Activated CD4-positive, alpha-beta memory T cell treated with anti-CD3 and anti-CD28 coated beads for 36 hours (primary cell): ENCODE measurements at regions not wholly inside any gene's neighbourhood (a gene's known extent, or its start where the extent isn't known, plus 50 kb on each side); places are given as distances from the start of the nearest gene placed in this dataset.

Experiments
- CTCF ChIA-PET: fragments of 350-600 bp; sonication (Branson Sonifier 250); formaldehyde crosslinking; loops from one replicate; lab custom pipeline; 2021; ENCODE audit warnings: antibody characterized with exemption, inconsistent platforms; lab: Charles Lee
- POLR2A ChIA-PET: fragments of 350-600 bp; sonication (Branson Sonifier 250); formaldehyde crosslinking; loops from one replicate; lab custom pipeline; 2021; ENCODE audit warnings: antibody characterized with exemption; lab: Charles Lee
- DNase-seq: peaks from one replicate; pipeline ENCODE4 v3.0.0-alpha.2; 2020
- H3K27ac Mint-ChIP-seq: one replicate; pipeline ENCODE4 v1.8.0; 2021; ENCODE audit warnings: mixed read lengths
- H3K27me3 Mint-ChIP-seq: one replicate; pipeline ENCODE4 v1.8.0; 2021; ENCODE audit warnings: mixed read lengths
- H3K36me3 Mint-ChIP-seq: one replicate; pipeline ENCODE4 v1.8.0; 2021; ENCODE audit warnings: mixed read lengths
- H3K4me1 Mint-ChIP-seq: one replicate; pipeline ENCODE4 v1.8.0; 2021; ENCODE audit warnings: low read depth, mixed read lengths
- H3K4me3 Mint-ChIP-seq: one replicate; pipeline ENCODE4 v1.8.0; 2021; ENCODE audit warnings: mild to moderate bottlenecking, mixed read lengths
- H3K9me3 Mint-ChIP-seq: one replicate; pipeline ENCODE4 v1.8.0; 2021; ENCODE audit warnings: mixed read lengths
- intact Hi-C: fragments of 100-400 bp; cut with micrococcal nuclease; formaldehyde crosslinking; loops from one replicate; pipeline ENCODE4 v1.15.1; 2023

- no peaks in the 10 kb centered on the region for H3K27me3 Mint-ChIP-seq
- intact Hi-C loops = no loop called here
- H3K4me1 Mint-ChIP-seq = no peaks in the 10 kb centered on the region
- H3K4me3 Mint-ChIP-seq = no peak overlapping the region
- H3K27ac Mint-ChIP-seq = no peak overlapping the region
- ChIA-PET POLR2A (no interaction called here), CTCF (no interaction called here)
- no peak for DNase-seq
- no peaks in the 10 kb centered on the region for H3K36me3 Mint-ChIP-seq
- H3K9me3 Mint-ChIP-seq = peaks cover 5% of the 10 kb centered on the region
These were observed 459.2 kb downstream of the KCNJ3 start for GRCh38 chr2:155157711-155158110.

GRCh38 chr2:155157065-155157464 lies 458.6 kb downstream of the KCNJ3 start:
- Mint-ChIP-seq H3K4me3 (no peak overlapping the region), H3K36me3 (no peaks in the 10 kb centered on the region), H3K27me3 (no peaks in the 10 kb centered on the region), H3K27ac (no peak overlapping the region), H3K4me1 (no peaks in the 10 kb centered on the region), H3K9me3 (peaks cover 5% of the 10 kb centered on the region)
- ChIA-PET CTCF (no interaction called here), POLR2A (no interaction called here)
- intact Hi-C loops = no loop called here
- DNase-seq = no peak

- H3K9me3 Mint-ChIP-seq = peaks cover 5% of the 10 kb centered on the region
- H3K4me3 Mint-ChIP-seq = no peak overlapping the region
- ChIA-PET CTCF (no interaction called here), POLR2A (no interaction called here)
- no peaks in the 10 kb centered on the region for H3K36me3 Mint-ChIP-seq
- no peak for DNase-seq
- H3K27ac Mint-ChIP-seq = no peak overlapping the region
- intact Hi-C loops = no loop called here
- H3K27me3 Mint-ChIP-seq = no peaks in the 10 kb centered on the region
- no peaks in the 10 kb centered on the region for H3K4me1 Mint-ChIP-seq
These were observed 453.4 kb downstream of the KCNJ3 start for GRCh38 chr2:155151945-155152344.

- Mint-ChIP-seq H3K4me1 (no peaks in the 10 kb centered on the region), H3K36me3 (no peaks in the 10 kb centered on the region), H3K27ac (no peak overlapping the region), H3K9me3 (peaks cover 5% of the 10 kb centered on the region), H3K27me3 (no peaks in the 10 kb centered on the region), H3K4me3 (no peak overlapping the region)
- CTCF ChIA-PET = no interaction called here
- intact Hi-C loops = no loop called here
- DNase-seq = no peak
- POLR2A ChIA-PET = no interaction called here
These were observed 453.0 kb downstream of the KCNJ3 start for GRCh38 chr2:155151472-155151871.

GRCh38 chr2:155145758-155146229 lies 447.3 kb downstream of the KCNJ3 start:
- H3K4me1 Mint-ChIP-seq = no peaks in the 10 kb centered on the region
- no peak overlapping the region for H3K27ac Mint-ChIP-seq
- intact Hi-C loops = no loop called here

GRCh38 chr2:155141418-155141817 lies 442.9 kb downstream of the KCNJ3 start:
- ChIA-PET CTCF (no interaction called here), POLR2A (no interaction called here)
- Mint-ChIP-seq H3K4me3 (no peak overlapping the region), H3K9me3 (no peaks in the 10 kb centered on the region), H3K36me3 (no peaks in the 10 kb centered on the region), H3K27me3 (no peaks in the 10 kb centered on the region), H3K4me1 (no peaks in the 10 kb centered on the region), H3K27ac (no peak overlapping the region)
- intact Hi-C loops = no loop called here
- DNase-seq = no peak

More at GRCh38 chr2:155145758-155146229, 447.3 kb downstream of the KCNJ3 start:
- Mint-ChIP-seq H3K9me3 (no peaks in the 10 kb centered on the region), H3K27me3 (no peaks in the 10 kb centered on the region), H3K36me3 (no peaks in the 10 kb centered on the region), H3K4me3 (no peak overlapping the region)
- DNase-seq = no peak
- CTCF ChIA-PET = no interaction called here
- POLR2A ChIA-PET = no interaction called here

- Mint-ChIP-seq H3K27ac (no peak overlapping the region), H3K9me3 (peaks cover 2% of the 10 kb centered on the region), H3K36me3 (no peaks in the 10 kb centered on the region), H3K27me3 (no peaks in the 10 kb centered on the region), H3K4me3 (no peak overlapping the region), H3K4me1 (no peaks in the 10 kb centered on the region)
- no peak for DNase-seq
- intact Hi-C loops = no loop called here
- ChIA-PET CTCF (no interaction called here), POLR2A (no interaction called here)
These were observed 427.2 kb downstream of the KCNJ3 start for GRCh38 chr2:155125585-155126230.

- DNase-seq = no peak
- Mint-ChIP-seq H3K9me3 (peaks cover 9% of the 10 kb centered on the region), H3K27ac (no peak overlapping the region), H3K4me3 (no peak overlapping the region), H3K4me1 (no peaks in the 10 kb centered on the region), H3K36me3 (no peaks in the 10 kb centered on the region), H3K27me3 (no peaks in the 10 kb centered on the region)
- intact Hi-C loops = no loop called here
- CTCF ChIA-PET = no interaction called here
- POLR2A ChIA-PET = no interaction called here
These were observed 417.4 kb downstream of the KCNJ3 start for GRCh38 chr2:155115846-155116245.

GRCh38 chr2:155111070-155111469 lies 412.6 kb downstream of the KCNJ3 start:
- H3K4me1 Mint-ChIP-seq = no peaks in the 10 kb centered on the region
- H3K36me3 Mint-ChIP-seq = no peaks in the 10 kb centered on the region
- H3K27ac Mint-ChIP-seq = no peak overlapping the region
- intact Hi-C loops = no loop called here
- CTCF ChIA-PET = no interaction called here
- no peaks in the 10 kb centered on the region for H3K27me3 Mint-ChIP-seq
- POLR2A ChIA-PET = no interaction called here
- no peak for DNase-seq
- H3K9me3 Mint-ChIP-seq = peaks cover 2% of the 10 kb centered on the region
- H3K4me3 Mint-ChIP-seq = no peak overlapping the region

- no peak overlapping the region for H3K27ac Mint-ChIP-seq
These were observed 411.0 kb downstream of the KCNJ3 start for GRCh38 chr2:155109527-155109926.

GRCh38 chr2:155100261-155100660 lies 401.8 kb downstream of the KCNJ3 start:
- Mint-ChIP-seq H3K27ac (no peak overlapping the region), H3K4me3 (no peak overlapping the region), H3K9me3 (peaks cover 25% of the 10 kb centered on the region), H3K4me1 (no peaks in the 10 kb centered on the region), H3K27me3 (no peaks in the 10 kb centered on the region), H3K36me3 (no peaks in the 10 kb centered on the region)
- ChIA-PET POLR2A (no interaction called here), CTCF (no interaction called here)
- DNase-seq = no peak
- intact Hi-C loops = no loop called here

More at GRCh38 chr2:155109527-155109926, 411.0 kb downstream of the KCNJ3 start:
- ChIA-PET POLR2A (no interaction called here), CTCF (no interaction called here)
- intact Hi-C loops = no loop called here
- no peak overlapping the region for H3K4me3 Mint-ChIP-seq
- no peaks in the 10 kb centered on the region for H3K27me3 Mint-ChIP-seq
- no peaks in the 10 kb centered on the region for H3K4me1 Mint-ChIP-seq
- DNase-seq = no peak
- peaks cover 8% of the 10 kb centered on the region for H3K9me3 Mint-ChIP-seq
- no peaks in the 10 kb centered on the region for H3K36me3 Mint-ChIP-seq

- H3K4me3 Mint-ChIP-seq = no peak overlapping the region
- CTCF ChIA-PET = no interaction called here
- no peaks in the 10 kb centered on the region for H3K27me3 Mint-ChIP-seq
- POLR2A ChIA-PET = no interaction called here
- no peak overlapping the region for H3K27ac Mint-ChIP-seq
- no peaks in the 10 kb centered on the region for H3K4me1 Mint-ChIP-seq
- H3K36me3 Mint-ChIP-seq = no peaks in the 10 kb centered on the region
- no peak for DNase-seq
- peaks cover 20% of the 10 kb centered on the region for H3K9me3 Mint-ChIP-seq
- intact Hi-C loops = no loop called here
These were observed 401.3 kb downstream of the KCNJ3 start for GRCh38 chr2:155099784-155100183.

- Mint-ChIP-seq H3K27me3 (no peaks in the 10 kb centered on the region), H3K4me3 (no peak overlapping the region), H3K9me3 (peaks cover 5% of the 10 kb centered on the region), H3K27ac (no peak overlapping the region), H3K4me1 (no peaks in the 10 kb centered on the region), H3K36me3 (no peaks in the 10 kb centered on the region)
- no peak for DNase-seq
- POLR2A ChIA-PET = no interaction called here
- CTCF ChIA-PET = no interaction called here
- intact Hi-C loops = no loop called here
These were observed 397.1 kb downstream of the KCNJ3 start for GRCh38 chr2:155095613-155096012.
